GM19240 (cell line): ENCODE measurements at regions not wholly inside any gene's neighbourhood (a gene's known extent, or its start where the extent isn't known, plus 50 kb on each side); places are given as distances from the start of the nearest gene placed in this dataset.

Experiments
- DNase-seq: peaks from one replicate; pipeline ENCODE4 v3.0.0; 2011; ENCODE audit warnings: low spot score; ENCODE audit not compliant: insufficient read length

GRCh38 chr2:6652251-6652650 is 213.5 kb downstream of the CMPK2 start:
- no peak for DNase-seq

GRCh38 chr2:6653281-6653750 is 212.4 kb downstream of the CMPK2 start:
- no peak for DNase-seq

- DNase-seq = no peak
Observed at GRCh38 chr2:6654279-6654678, 211.4 kb downstream of the CMPK2 start.

GRCh38 chr2:6656633-6657032 is 209.1 kb downstream of the CMPK2 start:
- no peak for DNase-seq

- DNase-seq = no peak
Observed at GRCh38 chr2:6657136-6657535, 208.6 kb downstream of the CMPK2 start.

GRCh38 chr2:6657855-6658254 is 207.9 kb downstream of the CMPK2 start:
- no peak for DNase-seq

- no peak for DNase-seq
Observed at GRCh38 chr2:6664332-6665061, 201.2 kb downstream of the CMPK2 start.

GRCh38 chr2:6665093-6666045 is 200.3 kb downstream of the CMPK2 start:
- DNase-seq = no peak

- no peak for DNase-seq
Observed at GRCh38 chr2:6667326-6667725, 198.4 kb downstream of the CMPK2 start.

GRCh38 chr2:6671913-6672312 is 193.8 kb downstream of the CMPK2 start:
- no peak for DNase-seq

- no peak for DNase-seq
Observed at GRCh38 chr2:6674381-6674780, 191.3 kb downstream of the CMPK2 start.

GRCh38 chr2:6675791-6676190 is 189.9 kb downstream of the CMPK2 start:
- DNase-seq = no peak

GRCh38 chr2:6676241-6676640 is 189.5 kb downstream of the CMPK2 start:
- no peak for DNase-seq

- DNase-seq = no peak
Observed at GRCh38 chr2:6676776-6677175, 188.9 kb downstream of the CMPK2 start.

GRCh38 chr2:6679471-6679870 is 186.2 kb downstream of the CMPK2 start:
- no peak for DNase-seq

- no peak for DNase-seq
Observed at GRCh38 chr2:6683516-6683915, 182.2 kb downstream of the CMPK2 start.

- no peak for DNase-seq
Observed at GRCh38 chr2:6685447-6685846, 180.3 kb downstream of the CMPK2 start.

- DNase-seq = no peak
Observed at GRCh38 chr2:6692056-6692455, 173.7 kb downstream of the CMPK2 start.

GRCh38 chr2:6692819-6693218 is 172.9 kb downstream of the CMPK2 start:
- DNase-seq = no peak

- DNase-seq = no peak
Observed at GRCh38 chr2:6694555-6694954, 171.2 kb downstream of the CMPK2 start.

GRCh38 chr2:6700335-6700734 is 165.4 kb downstream of the CMPK2 start:
- no peak for DNase-seq

- no peak for DNase-seq
Observed at GRCh38 chr2:6704077-6704476, 161.6 kb downstream of the CMPK2 start.
